ENCODE measurements at regions not wholly inside any gene's neighbourhood (a gene's known extent, or its start where the extent isn't known, plus 50 kb on each side); places are given as distances from the start of the nearest gene placed in this dataset.

DNA sequence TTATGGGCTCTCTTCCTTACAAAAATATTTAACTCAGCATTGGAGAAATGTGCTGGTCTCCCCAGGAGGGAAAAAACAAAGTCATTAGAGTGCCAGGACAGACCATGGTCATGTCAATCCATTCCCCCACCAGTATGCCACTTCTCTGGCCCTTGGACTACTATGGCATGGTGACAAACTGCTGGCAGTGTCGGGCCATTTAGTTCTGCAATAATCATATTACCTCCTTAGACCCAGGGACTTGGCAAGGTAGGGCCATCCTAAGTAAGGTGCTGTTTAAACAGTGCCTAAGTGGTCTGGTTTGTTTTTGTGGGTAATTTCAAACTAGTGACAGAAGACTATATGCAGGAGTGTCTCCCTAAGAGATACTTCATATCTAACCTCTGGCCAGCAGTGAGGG, 177.8 kb upstream of the STK32A start:
- H3K36me3 ChIP-seq (ENCODE audit: insufficient read depth, low read length) = no peaks in the 10 kb centered on the region
- H3K27me3 ChIP-seq (ENCODE audit: insufficient read depth, low read length) = no peaks in the 10 kb centered on the region
- H3F3A ChIP-seq (ENCODE audit: insufficient read depth, low read length) = no peaks in the 10 kb centered on the region
- no peak overlapping the region for H3K4me2 ChIP-seq (ENCODE audit: low read length)
- no peak overlapping the region for H3K4me3 ChIP-seq (ENCODE audit: low read depth, low read length, poor library complexity, severe bottlenecking)
- H2AFZ ChIP-seq (ENCODE audit: low read length) = no peak overlapping the region
- no peak overlapping the region for H3K9ac ChIP-seq (ENCODE audit: low read length)
- H3K79me2 ChIP-seq (ENCODE audit: insufficient read depth, low read length) = no peaks in the 10 kb centered on the region
- H3K9me2 ChIP-seq (ENCODE audit: low read depth, low read length) = no peaks in the 10 kb centered on the region
- H4K20me1 ChIP-seq (ENCODE audit: insufficient read depth, low read length) = no peaks in the 10 kb centered on the region
- no peaks in the 10 kb centered on the region for H3K9me3 ChIP-seq (ENCODE audit: low read length)
- H3K27ac ChIP-seq (ENCODE audit: low read depth, low read length, poor library complexity, severe bottlenecking) = no peak overlapping the region
- H3K4me1 ChIP-seq (ENCODE audit: insufficient read depth, low read length, severe bottlenecking) = no peaks in the 10 kb centered on the region
- TF ChIP-seq, protein P1, sequence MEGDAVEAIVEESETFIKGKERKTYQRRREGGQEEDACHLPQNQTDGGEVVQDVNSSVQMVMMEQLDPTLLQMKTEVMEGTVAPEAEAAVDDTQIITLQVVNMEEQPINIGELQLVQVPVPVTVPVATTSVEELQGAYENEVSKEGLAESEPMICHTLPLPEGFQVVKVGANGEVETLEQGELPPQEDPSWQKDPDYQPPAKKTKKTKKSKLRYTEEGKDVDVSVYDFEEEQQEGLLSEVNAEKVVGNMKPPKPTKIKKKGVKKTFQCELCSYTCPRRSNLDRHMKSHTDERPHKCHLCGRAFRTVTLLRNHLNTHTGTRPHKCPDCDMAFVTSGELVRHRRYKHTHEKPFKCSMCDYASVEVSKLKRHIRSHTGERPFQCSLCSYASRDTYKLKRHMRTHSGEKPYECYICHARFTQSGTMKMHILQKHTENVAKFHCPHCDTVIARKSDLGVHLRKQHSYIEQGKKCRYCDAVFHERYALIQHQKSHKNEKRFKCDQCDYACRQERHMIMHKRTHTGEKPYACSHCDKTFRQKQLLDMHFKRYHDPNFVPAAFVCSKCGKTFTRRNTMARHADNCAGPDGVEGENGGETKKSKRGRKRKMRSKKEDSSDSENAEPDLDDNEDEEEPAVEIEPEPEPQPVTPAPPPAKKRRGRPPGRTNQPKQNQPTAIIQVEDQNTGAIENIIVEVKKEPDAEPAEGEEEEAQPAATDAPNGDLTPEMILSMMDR (IDR thresholded peaks at IDR 0.05; ENCODE audit: low read length) = no peak
- TF ChIP-seq EZH2 (IDR thresholded peaks at IDR 0.05; ENCODE audit: borderline replicate concordance, low read length) = no peak

GRCh38 chr5:147061431-147061830, 173.4 kb upstream of the STK32A start:
- TF ChIP-seq, protein P1 (IDR thresholded peaks at IDR 0.05; ENCODE audit: low read length) = no peak
- TF ChIP-seq EZH2 (IDR thresholded peaks at IDR 0.05; ENCODE audit: borderline replicate concordance, low read length) = no peak
- Histone ChIP-seq H4K20me1 (ENCODE audit: insufficient read depth, low read length) (no peaks in the 10 kb centered on the region), H2AFZ (ENCODE audit: low read length) (no peak overlapping the region), H3F3A (ENCODE audit: insufficient read depth, low read length) (no peaks in the 10 kb centered on the region), H3K27me3 (ENCODE audit: insufficient read depth, low read length) (no peaks in the 10 kb centered on the region), H3K9ac (ENCODE audit: low read length) (no peak overlapping the region), H3K36me3 (ENCODE audit: insufficient read depth, low read length) (no peaks in the 10 kb centered on the region), H3K9me2 (ENCODE audit: low read depth, low read length) (no peaks in the 10 kb centered on the region), H3K79me2 (ENCODE audit: insufficient read depth, low read length) (no peaks in the 10 kb centered on the region), H3K4me1 (ENCODE audit: insufficient read depth, low read length, severe bottlenecking) (no peaks in the 10 kb centered on the region), H3K4me3 (ENCODE audit: low read depth, low read length, poor library complexity, severe bottlenecking) (no peak overlapping the region), H3K9me3 (ENCODE audit: low read length) (no peaks in the 10 kb centered on the region), H3K27ac (ENCODE audit: low read depth, low read length, poor library complexity, severe bottlenecking) (no peak overlapping the region), H3K4me2 (ENCODE audit: low read length) (no peak overlapping the region)

DNA sequence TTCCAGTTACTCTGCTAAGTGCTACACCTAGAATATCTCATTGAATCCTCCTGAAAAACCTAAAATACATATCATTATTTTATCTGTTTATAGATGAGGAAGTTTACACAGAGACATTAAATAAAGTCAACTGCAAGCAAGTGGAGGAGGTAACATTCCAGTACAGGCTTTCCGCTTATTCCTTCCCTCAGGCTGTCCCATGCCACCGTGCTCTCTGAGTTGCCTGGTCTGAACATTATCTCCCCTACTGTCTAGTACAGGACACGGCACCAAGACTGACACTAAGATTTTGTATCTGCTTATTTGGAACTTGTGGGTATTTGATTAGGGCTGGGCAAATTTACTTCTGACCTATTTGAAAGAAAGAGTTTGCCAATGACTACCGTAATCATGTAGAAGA, 172.4 kb upstream of the STK32A start:
- Histone ChIP-seq H3K79me2 (ENCODE audit: insufficient read depth, low read length) (no peaks in the 10 kb centered on the region), H3K27ac (ENCODE audit: low read depth, low read length, poor library complexity, severe bottlenecking) (no peak overlapping the region), H3F3A (ENCODE audit: insufficient read depth, low read length) (no peaks in the 10 kb centered on the region), H3K27me3 (ENCODE audit: insufficient read depth, low read length) (no peaks in the 10 kb centered on the region), H3K4me2 (ENCODE audit: low read length) (no peak overlapping the region), H3K9me2 (ENCODE audit: low read depth, low read length) (no peaks in the 10 kb centered on the region), H3K9ac (ENCODE audit: low read length) (no peak overlapping the region), H3K36me3 (ENCODE audit: insufficient read depth, low read length) (no peaks in the 10 kb centered on the region), H2AFZ (ENCODE audit: low read length) (no peak overlapping the region), H3K4me3 (ENCODE audit: low read depth, low read length, poor library complexity, severe bottlenecking) (no peak overlapping the region), H3K9me3 (ENCODE audit: low read length) (no peaks in the 10 kb centered on the region), H3K4me1 (ENCODE audit: insufficient read depth, low read length, severe bottlenecking) (no peaks in the 10 kb centered on the region), H4K20me1 (ENCODE audit: insufficient read depth, low read length) (no peaks in the 10 kb centered on the region)
- TF ChIP-seq, protein P1 (IDR thresholded peaks at IDR 0.05; ENCODE audit: low read length) = no peak
- no peak for TF ChIP-seq EZH2 (IDR thresholded peaks at IDR 0.05; ENCODE audit: borderline replicate concordance, low read length)

All from OCI-LY1 (cell line).